ENCODE measurements at regions not wholly inside any gene's neighbourhood (a gene's known extent, or its start where the extent isn't known, plus 50 kb on each side); places are given as distances from the start of the nearest gene placed in this dataset.

DNA sequence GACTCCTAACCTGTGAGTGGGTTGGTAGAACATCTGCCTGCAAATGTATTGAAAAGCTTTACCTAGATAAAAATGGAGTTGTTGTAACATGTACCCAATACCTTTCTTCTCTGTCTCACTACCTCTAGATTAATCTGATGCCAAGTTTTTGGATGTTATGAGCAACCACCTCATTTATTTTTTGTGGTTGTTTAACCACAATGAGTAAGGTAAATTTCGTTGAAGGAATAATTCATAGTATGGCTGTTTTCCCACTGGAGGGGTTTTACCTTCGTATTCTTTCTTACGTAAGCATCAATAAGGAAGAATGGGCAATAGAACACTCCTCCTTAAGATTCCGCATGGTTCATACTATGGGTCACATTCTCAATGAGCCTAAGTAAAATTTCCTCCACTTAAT lies 165.4 kb downstream of the CDH26 start:
- TF ChIP-seq, protein P1, sequence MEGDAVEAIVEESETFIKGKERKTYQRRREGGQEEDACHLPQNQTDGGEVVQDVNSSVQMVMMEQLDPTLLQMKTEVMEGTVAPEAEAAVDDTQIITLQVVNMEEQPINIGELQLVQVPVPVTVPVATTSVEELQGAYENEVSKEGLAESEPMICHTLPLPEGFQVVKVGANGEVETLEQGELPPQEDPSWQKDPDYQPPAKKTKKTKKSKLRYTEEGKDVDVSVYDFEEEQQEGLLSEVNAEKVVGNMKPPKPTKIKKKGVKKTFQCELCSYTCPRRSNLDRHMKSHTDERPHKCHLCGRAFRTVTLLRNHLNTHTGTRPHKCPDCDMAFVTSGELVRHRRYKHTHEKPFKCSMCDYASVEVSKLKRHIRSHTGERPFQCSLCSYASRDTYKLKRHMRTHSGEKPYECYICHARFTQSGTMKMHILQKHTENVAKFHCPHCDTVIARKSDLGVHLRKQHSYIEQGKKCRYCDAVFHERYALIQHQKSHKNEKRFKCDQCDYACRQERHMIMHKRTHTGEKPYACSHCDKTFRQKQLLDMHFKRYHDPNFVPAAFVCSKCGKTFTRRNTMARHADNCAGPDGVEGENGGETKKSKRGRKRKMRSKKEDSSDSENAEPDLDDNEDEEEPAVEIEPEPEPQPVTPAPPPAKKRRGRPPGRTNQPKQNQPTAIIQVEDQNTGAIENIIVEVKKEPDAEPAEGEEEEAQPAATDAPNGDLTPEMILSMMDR (IDR thresholded peaks at IDR 0.05), result no peak
- no peak for TF ChIP-seq POLR2A (IDR thresholded peaks at IDR 0.05)

Measured in uterus (tissue), 2 donors.